ENCODE measurements at regions not wholly inside any gene's neighbourhood (a gene's known extent, or its start where the extent isn't known, plus 50 kb on each side); places are given as distances from the start of the nearest gene placed in this dataset.

DNA sequence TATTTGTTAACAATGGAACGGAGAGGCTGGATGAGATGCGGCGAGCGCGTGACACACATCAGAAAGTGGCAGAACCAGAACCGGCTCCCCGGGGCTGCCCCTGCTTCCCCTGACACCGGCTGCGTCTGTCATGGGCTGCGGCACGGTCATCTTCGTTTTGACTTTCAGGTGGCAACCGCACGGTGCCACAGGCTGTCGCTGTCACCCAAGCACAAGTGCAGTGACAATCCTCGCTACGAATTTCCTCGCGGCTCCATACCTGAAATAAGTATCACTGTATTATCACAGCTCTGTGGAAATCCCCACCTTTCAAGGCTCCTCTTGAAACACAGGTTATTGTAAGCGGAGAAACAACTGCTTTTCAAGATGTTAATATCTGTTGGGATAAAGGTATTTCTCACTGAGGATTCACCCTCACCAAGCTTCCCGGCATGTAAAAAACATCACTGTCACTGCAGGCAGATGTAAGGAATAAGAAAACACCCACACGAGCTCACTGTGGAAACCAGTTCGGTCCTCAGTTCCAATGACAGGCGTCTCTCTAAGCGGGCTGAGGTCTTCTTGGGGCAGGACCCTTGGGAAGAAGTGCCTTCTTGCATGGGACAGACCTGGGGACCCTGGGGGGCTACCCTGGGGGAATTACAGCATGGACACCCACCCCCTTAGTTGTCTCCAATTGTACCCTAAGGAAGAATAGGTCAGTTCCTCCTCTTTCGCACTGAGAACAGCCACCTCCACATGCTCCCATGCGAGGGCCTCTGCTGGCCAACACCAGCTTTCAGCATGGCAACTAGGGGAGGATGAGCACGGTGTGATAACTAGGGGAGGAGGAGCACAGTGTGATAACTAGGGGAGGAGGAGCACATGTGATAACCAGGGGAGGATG lies 86.3 kb downstream of the DACT2 start:
- TF ChIP-seq GATA3 (IDR thresholded peaks at IDR 0.05; ENCODE audit: low read depth, low read length) (no peak), GATA2 (IDR thresholded peaks at IDR 0.05; ENCODE audit: low read depth, low read length) (no peak)

DNA sequence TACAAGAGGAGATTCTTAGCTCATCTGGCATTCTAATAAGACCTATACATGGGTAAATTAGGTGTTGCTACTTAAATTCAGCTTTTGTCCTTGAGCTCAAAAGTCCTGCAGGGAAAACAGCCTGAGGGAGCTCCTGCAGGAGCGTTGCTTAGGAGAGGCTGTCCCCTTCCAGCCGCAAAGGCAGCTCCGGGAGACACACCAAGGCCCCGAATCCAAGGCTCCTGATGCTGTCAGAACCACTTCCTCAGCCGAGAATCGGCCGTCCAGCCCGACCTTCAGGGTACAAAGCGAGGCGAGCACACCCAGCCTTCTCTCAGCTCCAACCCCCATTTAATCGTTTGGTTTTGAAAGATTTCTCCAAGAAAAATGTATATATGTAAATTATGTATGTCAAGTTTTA lies 87.0 kb downstream of the DACT2 start:
- no peak for TF ChIP-seq GATA2 (IDR thresholded peaks at IDR 0.05; ENCODE audit: low read depth, low read length)
- TF ChIP-seq GATA3 (IDR thresholded peaks at IDR 0.05; ENCODE audit: low read depth, low read length) = no peak

DNA sequence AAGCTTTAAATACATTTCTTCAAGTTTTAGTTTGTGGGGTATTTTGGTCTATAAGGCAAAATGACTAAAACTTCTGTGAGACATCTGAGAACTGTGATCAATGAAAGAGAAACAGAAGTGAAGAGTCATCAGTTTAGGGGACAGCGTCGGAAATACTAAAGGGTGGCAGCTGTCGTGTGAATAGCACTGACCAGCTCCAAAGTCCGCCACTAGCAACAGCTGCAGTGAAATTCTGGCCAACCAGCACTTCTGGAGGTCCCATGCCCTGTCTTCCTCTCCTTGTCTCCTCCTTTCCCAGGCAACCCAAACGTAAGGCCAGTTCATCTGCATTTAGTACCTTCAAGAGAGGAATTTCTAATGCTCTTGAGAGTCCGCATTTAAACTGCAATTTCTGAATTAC lies 87.5 kb downstream of the DACT2 start:
- TF ChIP-seq GATA3 (IDR thresholded peaks at IDR 0.05; ENCODE audit: low read depth, low read length) (no peak), GATA2 (IDR thresholded peaks at IDR 0.05; ENCODE audit: low read depth, low read length) (no peak)

DNA sequence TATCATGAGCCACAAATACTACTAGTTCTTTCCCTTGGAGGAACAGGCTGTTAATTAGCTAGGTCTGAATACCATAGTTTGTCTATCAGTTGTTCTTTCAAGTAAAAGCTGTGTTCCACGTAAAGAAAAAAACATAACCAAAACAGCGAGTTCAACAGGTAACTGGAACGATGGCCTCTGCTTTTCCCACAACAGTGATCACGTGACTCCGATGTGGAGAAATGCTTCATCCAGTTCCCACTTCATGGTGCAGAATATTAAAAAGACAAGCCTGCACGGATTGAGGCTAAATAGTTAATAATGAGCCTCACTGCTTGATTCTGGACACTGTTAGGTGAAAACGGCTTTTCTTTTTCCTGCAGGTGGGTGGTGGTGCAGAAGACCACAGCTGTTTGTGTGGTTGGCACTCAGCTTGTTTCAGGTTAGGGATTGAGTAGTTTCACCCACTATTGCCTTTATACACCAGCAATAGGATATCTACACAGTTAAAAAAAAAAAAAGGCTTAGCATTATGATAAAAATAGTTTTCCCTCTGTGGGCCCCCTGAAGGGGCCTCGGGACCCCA lies 88.1 kb downstream of the DACT2 start:
- no peak for TF ChIP-seq GATA2 (IDR thresholded peaks at IDR 0.05; ENCODE audit: low read depth, low read length)
- TF ChIP-seq GATA3 (IDR thresholded peaks at IDR 0.05; ENCODE audit: low read depth, low read length) = no peak

DNA sequence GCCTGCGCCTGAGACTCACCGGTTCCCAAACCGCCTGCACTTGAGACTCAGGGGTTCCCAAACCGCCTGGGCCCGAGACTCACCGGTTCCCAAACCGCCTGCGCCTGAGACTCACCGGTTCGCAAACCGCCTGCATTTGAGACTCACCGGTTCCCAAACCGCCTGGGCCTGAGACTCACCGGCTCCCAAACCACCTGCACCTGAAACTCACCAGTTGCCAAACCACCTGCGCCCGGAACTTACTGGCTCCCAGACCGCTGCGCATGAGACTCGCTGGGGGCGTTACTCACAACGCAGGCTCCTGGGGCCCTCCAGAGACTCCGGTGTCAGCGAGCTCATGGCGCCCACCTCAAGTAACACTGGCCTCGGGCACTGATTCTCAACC lies 90.2 kb downstream of the DACT2 start:
- no peak for TF ChIP-seq GATA3 (IDR thresholded peaks at IDR 0.05; ENCODE audit: low read depth, low read length)
- TF ChIP-seq GATA2 (IDR thresholded peaks at IDR 0.05; ENCODE audit: low read depth, low read length) = no peak

DNA sequence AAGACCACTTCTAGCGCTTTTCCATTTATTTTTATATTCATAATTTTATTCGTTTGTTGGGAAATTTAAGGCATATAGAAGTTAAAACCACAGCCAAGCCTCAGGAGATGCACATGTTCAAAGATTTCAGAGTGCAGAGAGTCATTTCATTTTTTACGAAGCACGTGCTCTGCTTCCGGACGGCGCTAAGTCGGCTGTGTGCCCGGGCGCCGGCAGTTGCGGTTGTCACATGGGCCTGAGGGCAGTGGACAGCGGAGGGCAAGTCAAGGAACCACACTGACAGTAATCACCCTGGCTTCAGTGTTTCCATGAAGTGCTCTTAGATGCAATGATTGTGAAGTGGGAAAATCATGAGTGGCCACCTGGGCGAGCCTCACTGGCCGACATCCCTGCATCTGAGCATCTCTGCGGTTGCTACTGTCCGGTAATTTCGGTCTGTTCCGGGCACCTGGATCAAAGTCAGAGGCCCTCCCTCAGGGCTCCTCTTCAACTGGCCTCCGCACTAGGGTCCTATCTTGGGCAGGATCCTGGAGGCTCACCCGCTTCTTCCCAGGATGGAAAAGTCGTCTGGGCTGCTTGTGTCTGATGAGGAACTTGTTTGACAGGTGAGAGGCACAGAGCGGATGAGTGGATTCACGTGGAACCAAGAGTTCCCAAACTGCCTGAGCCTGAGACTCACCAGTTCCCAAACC lies 90.8 kb downstream of the DACT2 start:
- TF ChIP-seq GATA3 (IDR thresholded peaks at IDR 0.05; ENCODE audit: low read depth, low read length) (no peak), GATA2 (IDR thresholded peaks at IDR 0.05; ENCODE audit: low read depth, low read length) (no peak)

DNA sequence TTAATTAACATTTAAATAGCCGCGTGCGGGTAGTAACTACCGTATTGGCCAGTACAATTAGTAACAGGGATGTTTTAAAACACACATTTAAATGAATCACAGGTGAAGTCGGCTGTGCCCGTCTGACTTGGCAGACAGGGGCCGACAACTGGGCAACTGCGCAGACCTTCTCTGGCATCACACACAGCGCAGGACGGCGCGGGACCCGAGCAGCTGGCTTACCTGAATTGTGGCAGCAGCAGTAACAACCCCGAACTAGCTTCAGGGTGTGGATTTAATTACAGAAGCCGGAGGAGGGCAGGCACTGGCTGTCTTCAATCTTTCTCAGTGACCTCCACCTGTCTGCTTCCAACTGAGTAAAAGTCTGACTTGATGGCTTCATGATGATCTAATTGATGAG lies 91.7 kb downstream of the DACT2 start:
- TF ChIP-seq GATA2 (IDR thresholded peaks at IDR 0.05; ENCODE audit: low read depth, low read length) (no peak), GATA3 (IDR thresholded peaks at IDR 0.05; ENCODE audit: low read depth, low read length) (no peak)

DNA sequence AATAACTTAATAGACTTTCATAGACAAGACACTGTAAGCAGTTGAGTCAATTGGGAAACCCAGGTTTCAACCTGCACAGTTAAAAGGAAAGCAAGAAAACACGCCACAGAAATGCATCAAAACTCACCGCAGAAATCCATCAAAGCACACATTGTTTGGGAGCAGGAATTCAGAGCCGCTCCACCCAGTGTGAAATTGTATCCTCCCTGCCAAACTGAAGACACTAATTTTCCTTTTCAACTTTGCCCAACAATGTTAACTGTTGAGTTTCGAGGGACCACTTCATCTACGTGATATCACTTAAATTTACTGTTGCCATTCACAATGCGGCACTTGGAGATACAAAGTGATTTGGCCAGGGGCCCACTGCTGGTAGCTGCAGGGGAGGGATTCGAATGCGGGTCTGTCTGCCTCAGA lies 92.7 kb downstream of the DACT2 start:
- TF ChIP-seq GATA3 (IDR thresholded peaks at IDR 0.05; ENCODE audit: low read depth, low read length) (no peak), GATA2 (IDR thresholded peaks at IDR 0.05; ENCODE audit: low read depth, low read length) (no peak)

DNA sequence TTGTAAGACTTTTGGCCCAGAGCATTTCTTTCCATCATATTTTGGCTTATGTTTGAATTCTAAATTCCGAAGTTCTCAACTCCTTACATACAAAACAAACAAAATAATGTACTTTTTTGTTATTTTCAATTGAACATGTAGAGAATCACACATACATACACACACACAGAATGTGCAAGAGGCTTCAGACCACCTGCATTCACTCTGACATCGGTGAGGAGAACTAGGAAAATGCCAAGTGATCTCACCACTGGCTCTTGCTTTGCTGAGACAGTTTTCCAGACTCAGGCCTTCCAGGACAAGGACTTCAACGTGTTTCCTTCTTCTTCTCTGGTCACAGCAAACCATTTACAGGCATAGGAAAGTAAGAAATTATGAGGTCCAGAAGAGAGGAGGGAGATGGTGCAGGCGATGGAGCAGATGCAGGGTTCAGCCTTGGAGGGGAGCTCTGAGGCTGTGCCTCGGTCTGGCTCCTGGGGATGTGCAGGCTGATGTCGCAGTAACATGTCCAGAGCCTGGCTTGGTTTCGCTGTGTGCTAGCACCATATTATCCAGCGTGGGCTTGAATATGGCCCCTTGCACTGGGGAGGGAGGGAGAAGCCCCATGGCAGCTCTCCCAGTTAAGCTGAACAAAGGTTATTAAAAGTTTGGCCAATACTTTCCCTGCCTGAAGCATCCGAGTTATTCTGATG lies 93.4 kb downstream of the DACT2 start:
- TF ChIP-seq GATA3 (IDR thresholded peaks at IDR 0.05; ENCODE audit: low read depth, low read length) (no peak), GATA2 (IDR thresholded peaks at IDR 0.05; ENCODE audit: low read depth, low read length) (no peak)

DNA sequence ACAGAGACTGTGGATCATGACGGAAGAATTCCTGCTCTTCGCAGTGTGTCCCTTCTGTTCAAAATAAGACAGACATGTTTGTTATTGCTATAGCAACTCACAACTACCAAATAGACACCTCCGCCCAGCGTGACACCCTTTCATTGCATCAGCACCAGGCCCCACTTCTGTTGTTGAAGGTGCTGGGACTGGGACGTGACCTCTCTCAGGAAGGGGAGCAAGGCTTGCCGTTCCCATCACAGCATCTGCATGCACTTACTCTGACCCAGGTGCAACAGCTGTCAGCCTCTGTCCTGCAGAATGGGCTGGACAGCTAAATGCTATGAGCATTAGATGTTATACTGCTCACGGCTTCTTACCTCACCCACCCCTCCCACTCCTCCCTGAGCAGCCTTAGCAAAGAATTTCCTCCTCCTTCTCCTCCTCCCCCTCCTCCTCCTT lies 94.1 kb downstream of the DACT2 start:
- TF ChIP-seq GATA3 (IDR thresholded peaks at IDR 0.05; ENCODE audit: low read depth, low read length) = no peak
- TF ChIP-seq GATA2 (IDR thresholded peaks at IDR 0.05; ENCODE audit: low read depth, low read length) = no peak

DNA sequence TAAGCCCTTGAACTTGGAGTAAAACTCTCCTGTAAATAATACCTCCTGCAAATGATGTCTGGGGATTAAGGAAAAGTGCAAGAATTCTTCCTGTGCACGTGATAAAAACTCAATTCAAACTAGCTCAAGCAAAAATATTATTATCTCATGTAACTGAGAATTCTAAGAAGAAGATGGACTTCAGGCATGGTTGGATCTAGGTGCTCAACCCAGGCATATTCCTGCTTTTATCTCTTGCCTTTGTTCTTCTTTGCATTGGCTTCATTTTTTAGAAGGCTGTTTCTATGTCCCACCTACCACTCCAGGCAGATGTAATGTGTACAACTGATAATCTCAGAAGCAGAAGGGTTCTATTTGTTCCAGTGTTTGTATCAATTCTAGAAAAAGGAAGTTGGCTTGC lies 95.8 kb downstream of the DACT2 start:
- TF ChIP-seq GATA3 (IDR thresholded peaks at IDR 0.05; ENCODE audit: low read depth, low read length) = no peak
- no peak for TF ChIP-seq GATA2 (IDR thresholded peaks at IDR 0.05; ENCODE audit: low read depth, low read length)

DNA sequence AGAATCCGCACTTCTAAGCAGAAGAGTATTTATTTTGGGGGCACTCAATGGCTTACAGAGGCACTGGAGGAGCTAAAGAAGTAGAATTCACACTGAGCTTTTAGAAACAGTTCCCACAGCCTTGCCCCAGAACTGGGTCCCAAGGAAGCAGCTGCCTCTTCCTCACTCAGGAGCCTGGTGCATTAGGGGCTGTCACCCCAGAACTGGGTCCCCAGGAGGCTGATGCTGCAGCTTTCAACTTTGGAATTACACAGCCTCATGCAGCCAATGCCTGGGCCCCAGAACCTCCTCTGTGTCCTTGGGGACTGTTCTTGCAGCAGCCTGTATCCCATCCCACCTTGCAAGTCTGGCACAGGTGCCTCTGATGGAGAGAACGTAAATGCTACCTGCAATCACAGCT lies 96.4 kb downstream of the DACT2 start:
- TF ChIP-seq GATA3 (IDR thresholded peaks at IDR 0.05; ENCODE audit: low read depth, low read length) (no peak), GATA2 (IDR thresholded peaks at IDR 0.05; ENCODE audit: low read depth, low read length) (no peak)

DNA sequence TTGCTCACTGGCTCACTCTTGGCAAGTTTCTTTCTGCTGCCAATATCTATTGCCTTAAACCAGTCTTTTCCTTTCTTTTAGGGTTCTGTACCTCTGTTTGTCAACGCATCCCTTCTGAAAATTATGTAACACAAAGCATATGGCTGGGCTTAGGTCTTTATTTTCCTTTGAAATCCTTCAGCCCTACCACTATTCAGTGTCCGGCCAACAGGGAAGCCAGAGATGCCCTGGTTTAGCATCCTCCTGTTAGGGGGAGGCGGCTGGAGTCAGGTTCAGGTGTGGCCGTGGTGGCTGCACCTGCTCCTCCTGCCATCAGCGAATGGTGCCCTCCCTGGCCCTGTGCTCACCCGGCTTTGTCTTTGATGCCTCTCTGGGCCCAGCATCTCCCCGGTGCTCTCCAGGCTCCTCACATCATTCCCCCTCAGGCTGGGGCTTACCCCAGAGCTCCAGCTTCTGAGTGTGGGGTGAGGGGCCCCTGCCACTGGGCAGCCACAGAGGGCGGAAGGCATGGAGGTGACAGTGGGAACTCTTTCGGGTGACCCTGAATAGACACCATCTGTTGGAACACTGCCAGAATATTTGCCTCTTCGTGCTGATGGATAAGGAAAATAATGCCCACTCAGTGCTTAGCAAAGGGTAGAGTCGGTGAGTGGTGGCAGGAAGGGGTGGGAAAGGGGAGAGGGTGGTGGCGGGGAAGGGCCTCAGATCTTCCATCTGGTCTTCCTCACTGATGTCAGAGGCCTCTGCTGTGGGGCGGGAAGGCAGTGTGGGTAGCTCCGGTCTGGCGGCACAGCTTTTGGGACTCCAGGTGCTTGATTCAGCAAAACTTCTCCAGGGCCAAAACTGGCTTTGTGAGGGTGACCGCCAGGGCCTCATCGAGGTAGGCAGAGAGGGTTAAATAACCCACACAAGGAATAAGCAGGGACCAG lies 97.2 kb downstream of the DACT2 start:
- TF ChIP-seq GATA2 (IDR thresholded peaks at IDR 0.05; ENCODE audit: low read depth, low read length) (no peak), GATA3 (IDR thresholded peaks at IDR 0.05; ENCODE audit: low read depth, low read length) (no peak)

Data from SH-SY5Y (cell line).